Neural progenitor cell (in vitro differentiated cells): ENCODE measurements at regions not wholly inside any gene's neighbourhood (a gene's known extent, or its start where the extent isn't known, plus 50 kb on each side); places are given as distances from the start of the nearest gene placed in this dataset.
A peak's percentile ranks its signal among the peaks of the same experiment; 100 is the strongest.

Experiments used
- CTCF ChIP-seq: fragments of 200-600 bp; sonication (generic); IDR thresholded peaks from 2 replicates; pipeline ENCODE4 v1.5.1; 2017; ENCODE audit warnings: antibody characterized with exemption, mild to moderate bottlenecking
- EZH2 ChIP-seq: fragments of 200-600 bp; sonication (generic); IDR thresholded peaks from 2 replicates; pipeline ENCODE4 v1.6.1; 2017; ENCODE audit warnings: antibody characterized with exemption, mild to moderate bottlenecking, moderate library complexity
- EZH2phosphoT487 ChIP-seq: fragments of 200-600 bp; sonication (generic); IDR thresholded peaks from 2 replicates; pipeline ENCODE4 v1.6.1; 2017; ENCODE audit warnings: antibody characterized with exemption

- TF ChIP-seq CTCF (peak; percentile 88), EZH2 (no peak), EZH2phosphoT487 (no peak)
Measured at GRCh38 chr9:87324613-87325194, 173.0 kb upstream of the DAPK1 start.
